IPS-NIHi7 (cell line): ENCODE measurements at regions not wholly inside any gene's neighbourhood (a gene's known extent, or its start where the extent isn't known, plus 50 kb on each side); places are given as distances from the start of the nearest gene placed in this dataset.

Experiments used
- DNase-seq: peaks from one replicate; pipeline ENCODE4 v3.0.0; 2012; ENCODE audit warnings: mixed read lengths; ENCODE audit errors: extremely low spot score

GRCh38 chr5:110031402-110032140 lies 341.8 kb downstream of the MAN2A1 start:
- no peak for DNase-seq

GRCh38 chr5:110032376-110032775 lies 342.6 kb downstream of the MAN2A1 start:
- DNase-seq = no peak

- no peak for DNase-seq
Measured at GRCh38 chr5:110034056-110034600, 344.4 kb downstream of the MAN2A1 start.

- DNase-seq = no peak
Measured at GRCh38 chr5:110038297-110038997, 348.7 kb downstream of the MAN2A1 start.

GRCh38 chr5:110040178-110040577 lies 350.5 kb downstream of the MAN2A1 start:
- no peak for DNase-seq

- DNase-seq = no peak
Measured at GRCh38 chr5:110043025-110043424, 353.3 kb downstream of the MAN2A1 start.

GRCh38 chr5:110045158-110045557 lies 355.4 kb downstream of the MAN2A1 start:
- DNase-seq = no peak

- DNase-seq = peak; percentile 28
Measured at GRCh38 chr5:110048491-110048890, 358.8 kb downstream of the MAN2A1 start.

- DNase-seq = no peak
Measured at GRCh38 chr5:110049816-110050215, 360.1 kb downstream of the MAN2A1 start.

- DNase-seq = no peak
Measured at GRCh38 chr5:110050640-110051345, 361.1 kb downstream of the MAN2A1 start.

GRCh38 chr5:110053205-110053604 lies 363.5 kb downstream of the MAN2A1 start:
- no peak for DNase-seq

GRCh38 chr5:110053824-110054223 lies 364.1 kb downstream of the MAN2A1 start:
- DNase-seq = no peak

- peak; percentile 27 for DNase-seq
Measured at GRCh38 chr5:110054240-110054639, 364.5 kb downstream of the MAN2A1 start.

- no peak for DNase-seq
Measured at GRCh38 chr5:110055302-110055701, 365.6 kb downstream of the MAN2A1 start.

- DNase-seq = no peak
Measured at GRCh38 chr5:110056580-110057114, 366.9 kb downstream of the MAN2A1 start.

GRCh38 chr5:110058175-110058574 lies 368.4 kb downstream of the MAN2A1 start:
- no peak for DNase-seq

- DNase-seq = no peak
Measured at GRCh38 chr5:110062246-110062645, 372.5 kb downstream of the MAN2A1 start.

- no peak for DNase-seq
Measured at GRCh38 chr5:110063640-110064602, 374.2 kb downstream of the MAN2A1 start.

GRCh38 chr5:110064603-110065268 lies 375.0 kb downstream of the MAN2A1 start:
- no peak for DNase-seq

GRCh38 chr5:110070836-110071235 lies 381.1 kb downstream of the MAN2A1 start:
- no peak for DNase-seq
